WTC11 (cell line): ENCODE measurements at regions not wholly inside any gene's neighbourhood (a gene's known extent, or its start where the extent isn't known, plus 50 kb on each side); places are given as distances from the start of the nearest gene placed in this dataset.

ENCODE experiments used
- ATAC-seq: fragments of 200-7000 bp; cut with Tn5 transposase; 2 replicates; pipeline ENCODE4 v1.10.0; 2021; ENCODE audit warnings: mild to moderate bottlenecking, moderate library complexity
- CTCF ChIA-PET: fragments of 300-600 bp; sonication (Branson Sonifier 250); formaldehyde crosslinking; loops from one replicate; lab custom pipeline; 2021; ENCODE audit warnings: antibody characterized with exemption; lab: Charles Lee
- POLR2A ChIA-PET: fragments of 350-600 bp; sonication (Branson Sonifier 250); formaldehyde crosslinking; loops from one replicate; lab custom pipeline; 2021; ENCODE audit warnings: antibody characterized with exemption; lab: Charles Lee
- DNase-seq: peaks from one replicate; pipeline ENCODE4 v3.0.0; 2021; ENCODE audit warnings: low spot score
- H3K27ac Mint-ChIP-seq: 2 replicates; pipeline ENCODE4 v1.8.0; 2021; ENCODE audit warnings: mixed read lengths
- H3K27me3 Mint-ChIP-seq: 2 replicates; pipeline ENCODE4 v1.8.0; 2021; ENCODE audit warnings: low read depth, mild to moderate bottlenecking, moderate library complexity, mixed read lengths
- H3K36me3 Mint-ChIP-seq: 2 replicates; pipeline ENCODE4 v1.8.0; 2021; ENCODE audit warnings: mixed read lengths
- H3K4me1 Mint-ChIP-seq: 2 replicates; pipeline ENCODE4 v1.8.0; 2022; ENCODE audit warnings: mixed read lengths
- H3K4me3 Mint-ChIP-seq: 2 replicates; pipeline ENCODE4 v1.8.0; 2021; ENCODE audit warnings: mild to moderate bottlenecking, moderate library complexity, mixed read lengths
- H3K9me3 Mint-ChIP-seq: 2 replicates; pipeline ENCODE4 v1.8.0; 2021; ENCODE audit warnings: mixed read lengths
- ATF1 ChIP-seq: sonication (generic); formaldehyde crosslinking; IDR thresholded peaks from 2 replicates; pipeline ENCODE4 v1.8.1; 2023; ENCODE audit warnings: mild to moderate bottlenecking, moderate library complexity, missing genetic modification reagents
- CREB1 ChIP-seq: sonication (generic); formaldehyde crosslinking; IDR thresholded peaks from 2 replicates; pipeline ENCODE4 v1.8.0; 2023; ENCODE audit warnings: mild to moderate bottlenecking, missing genetic modification reagents
- E2F5 ChIP-seq: sonication (generic); formaldehyde crosslinking; IDR thresholded peaks from 2 replicates; pipeline ENCODE4 v1.8.1; 2022; ENCODE audit warnings: mild to moderate bottlenecking, moderate library complexity, missing genetic modification reagents
- ELF4 ChIP-seq: sonication (generic); formaldehyde crosslinking; IDR thresholded peaks from 2 replicates; pipeline ENCODE4 v1.8.1; 2022; ENCODE audit warnings: low read depth, mild to moderate bottlenecking, moderate library complexity, missing genetic modification reagents
- EMX1 ChIP-seq: fragments of 250-450 bp; sonication (Bioruptor Pico); IDR thresholded peaks from 2 replicates; pipeline ENCODE4 v1.8.0; 2021; ENCODE audit warnings: mild to moderate bottlenecking
- KAT7 ChIP-seq: sonication (generic); formaldehyde crosslinking; IDR thresholded peaks from 2 replicates; pipeline ENCODE4 v1.8.1; 2023; ENCODE audit warnings: missing genetic modification reagents, mild to moderate bottlenecking, borderline replicate concordance
- NR1H2 ChIP-seq: sonication (generic); formaldehyde crosslinking; IDR thresholded peaks from 2 replicates; pipeline ENCODE4 v1.9.0; 2021; ENCODE audit warnings: mild to moderate bottlenecking, moderate library complexity, missing genetic modification reagents
- TCF7 ChIP-seq: sonication (generic); formaldehyde crosslinking; IDR thresholded peaks from 2 replicates; pipeline ENCODE4 v1.8.0; 2022; ENCODE audit warnings: mild to moderate bottlenecking, low read depth, missing genetic modification reagents, moderate library complexity
- ZNF219 ChIP-seq: sonication (generic); formaldehyde crosslinking; IDR thresholded peaks from 2 replicates; pipeline ENCODE4 v1.8.0; 2023; ENCODE audit warnings: missing genetic modification reagents, mild to moderate bottlenecking, borderline replicate concordance
- ZNF263 ChIP-seq: sonication (generic); formaldehyde crosslinking; IDR thresholded peaks from 2 replicates; pipeline ENCODE4 v1.8.1; 2022; ENCODE audit warnings: low read depth, mild to moderate bottlenecking, moderate library complexity, missing genetic modification reagents
- ZNF425 ChIP-seq: fragments of 250-450 bp; sonication (Bioruptor Pico); conservative IDR thresholded peaks from 2 replicates; pipeline ENCODE4 v1.9.0; 2021; ENCODE audit warnings: mild to moderate bottlenecking
- ZNF532 ChIP-seq: fragments of 250-450 bp; sonication (Bioruptor Pico); IDR thresholded peaks from 2 replicates; pipeline ENCODE4 v1.9.0; 2021; ENCODE audit warnings: mild to moderate bottlenecking, borderline replicate concordance
- ZNF671 ChIP-seq: fragments of 250-450 bp; sonication (Bioruptor Pico); IDR thresholded peaks from 2 replicates; pipeline ENCODE4 v1.8.0; 2021; ENCODE audit warnings: mild to moderate bottlenecking
- TF ChIP-seq, protein P1 (sequence below): sonication (generic); formaldehyde crosslinking; conservative IDR thresholded peaks from 2 replicates; pipeline ENCODE4 v1.8.1; 2023; ENCODE audit warnings: mild to moderate bottlenecking, low read depth, missing genetic modification reagents, moderate library complexity
- TF ChIP-seq, protein P2 (sequence below): sonication (generic); formaldehyde crosslinking; IDR thresholded peaks from 2 replicates; pipeline ENCODE4 v1.8.0; 2022; ENCODE audit warnings: mild to moderate bottlenecking, missing genetic modification reagents
- TF ChIP-seq, protein P3 (sequence below): fragments of 250-450 bp; sonication (Bioruptor Pico); IDR thresholded peaks from 2 replicates; pipeline ENCODE4 v1.9.0; 2021; ENCODE audit warnings: mild to moderate bottlenecking
- TF ChIP-seq, protein P4 (sequence below): sonication (generic); formaldehyde crosslinking; IDR thresholded peaks from 2 replicates; pipeline ENCODE4 v1.8.0; 2023; ENCODE audit warnings: mild to moderate bottlenecking, missing genetic modification reagents

DNA sequence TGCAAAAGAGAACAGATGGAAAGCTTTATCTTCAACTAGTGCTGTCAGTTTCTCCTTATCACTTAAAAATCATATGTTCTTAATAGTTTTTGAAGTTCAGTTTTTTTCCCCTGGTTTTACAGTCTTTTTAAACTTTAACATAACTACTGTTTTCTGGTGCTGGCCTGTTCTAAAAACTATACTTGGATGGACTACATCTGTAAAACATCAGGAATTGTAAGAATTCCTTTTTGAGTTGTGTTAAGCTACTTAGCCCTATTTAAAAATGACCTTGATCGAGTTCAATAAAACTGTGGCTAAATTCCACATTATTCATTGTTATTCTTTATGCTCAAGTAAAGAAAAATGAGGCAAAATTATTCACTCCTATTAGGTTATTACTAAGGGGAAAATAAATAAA lies 397.7 kb downstream of the NUP35 start (continued):
- TF ChIP-seq ZNF532 (CRISPR knock-in tag) (no peak), ZNF425 (no peak), TCF7 (CRISPR knock-in tag) (no peak), CREB1 (CRISPR knock-in tag) (no peak), ZNF263 (CRISPR knock-in tag) (no peak)
- TF ChIP-seq, all 79 proteins: peak for 0

DNA sequence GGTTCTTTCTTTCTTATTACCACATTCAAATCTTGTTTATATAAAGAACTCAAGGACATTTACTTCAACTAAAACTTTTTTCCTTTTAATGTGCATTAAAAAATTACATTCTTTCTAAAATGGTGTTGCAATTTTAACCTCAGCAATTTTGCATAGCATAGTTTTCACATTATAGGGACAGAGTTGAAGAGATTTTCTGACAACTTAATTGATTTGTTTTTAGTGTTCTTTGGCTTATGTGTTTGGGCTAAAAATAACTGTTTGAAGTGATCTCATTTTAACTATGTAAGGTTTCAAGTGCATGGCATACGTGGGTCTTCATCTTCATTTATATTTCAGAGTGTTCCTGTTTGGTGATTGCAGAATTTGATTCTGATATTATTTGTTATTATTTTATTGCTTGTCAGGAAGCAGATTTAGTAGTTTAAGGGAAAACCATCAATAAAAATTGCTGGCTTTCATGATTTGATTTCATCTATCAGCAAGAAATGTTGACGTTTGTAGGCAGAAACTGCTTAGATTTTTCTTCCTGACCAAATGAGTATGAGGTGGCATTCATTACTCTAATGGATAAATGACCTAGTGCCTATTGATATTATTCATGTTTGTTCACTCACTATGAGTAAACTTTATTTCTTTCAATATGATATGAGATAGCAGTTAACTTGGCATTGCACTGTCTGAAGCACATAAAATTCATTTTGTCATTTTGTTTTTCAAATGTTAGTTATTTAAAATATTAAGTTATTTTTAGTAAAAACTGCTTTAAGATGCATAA lies 398.4 kb downstream of the NUP35 start:
- ATAC-seq: no peak
- TF ChIP-seq ATF1 (CRISPR knock-in tag): no peak
- TF ChIP-seq, protein P1, sequence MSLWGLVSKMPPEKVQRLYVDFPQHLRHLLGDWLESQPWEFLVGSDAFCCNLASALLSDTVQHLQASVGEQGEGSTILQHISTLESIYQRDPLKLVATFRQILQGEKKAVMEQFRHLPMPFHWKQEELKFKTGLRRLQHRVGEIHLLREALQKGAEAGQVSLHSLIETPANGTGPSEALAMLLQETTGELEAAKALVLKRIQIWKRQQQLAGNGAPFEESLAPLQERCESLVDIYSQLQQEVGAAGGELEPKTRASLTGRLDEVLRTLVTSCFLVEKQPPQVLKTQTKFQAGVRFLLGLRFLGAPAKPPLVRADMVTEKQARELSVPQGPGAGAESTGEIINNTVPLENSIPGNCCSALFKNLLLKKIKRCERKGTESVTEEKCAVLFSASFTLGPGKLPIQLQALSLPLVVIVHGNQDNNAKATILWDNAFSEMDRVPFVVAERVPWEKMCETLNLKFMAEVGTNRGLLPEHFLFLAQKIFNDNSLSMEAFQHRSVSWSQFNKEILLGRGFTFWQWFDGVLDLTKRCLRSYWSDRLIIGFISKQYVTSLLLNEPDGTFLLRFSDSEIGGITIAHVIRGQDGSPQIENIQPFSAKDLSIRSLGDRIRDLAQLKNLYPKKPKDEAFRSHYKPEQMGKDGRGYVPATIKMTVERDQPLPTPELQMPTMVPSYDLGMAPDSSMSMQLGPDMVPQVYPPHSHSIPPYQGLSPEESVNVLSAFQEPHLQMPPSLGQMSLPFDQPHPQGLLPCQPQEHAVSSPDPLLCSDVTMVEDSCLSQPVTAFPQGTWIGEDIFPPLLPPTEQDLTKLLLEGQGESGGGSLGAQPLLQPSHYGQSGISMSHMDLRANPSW (CRISPR knock-in tag): no peak
- TF ChIP-seq E2F5: no peak
- TF ChIP-seq ZNF219 (CRISPR knock-in tag): no peak
- TF ChIP-seq, all 79 proteins: peak for 0
- no peak overlapping the region for H3K4me3 Mint-ChIP-seq
- ChIA-PET CTCF (no interaction called here), POLR2A (no interaction called here)
- H3K36me3 Mint-ChIP-seq: peaks cover 10% of the 10 kb centered on the region; the same call in 1 of the 2 replicates
- no peak for DNase-seq
- H3K27ac Mint-ChIP-seq: no peak overlapping the region
- H3K4me1 Mint-ChIP-seq: peaks cover 39% of the 10 kb centered on the region
- H3K9me3 Mint-ChIP-seq: peaks cover 17% of the 10 kb centered on the region
- no peaks in the 10 kb centered on the region for H3K27me3 Mint-ChIP-seq

DNA sequence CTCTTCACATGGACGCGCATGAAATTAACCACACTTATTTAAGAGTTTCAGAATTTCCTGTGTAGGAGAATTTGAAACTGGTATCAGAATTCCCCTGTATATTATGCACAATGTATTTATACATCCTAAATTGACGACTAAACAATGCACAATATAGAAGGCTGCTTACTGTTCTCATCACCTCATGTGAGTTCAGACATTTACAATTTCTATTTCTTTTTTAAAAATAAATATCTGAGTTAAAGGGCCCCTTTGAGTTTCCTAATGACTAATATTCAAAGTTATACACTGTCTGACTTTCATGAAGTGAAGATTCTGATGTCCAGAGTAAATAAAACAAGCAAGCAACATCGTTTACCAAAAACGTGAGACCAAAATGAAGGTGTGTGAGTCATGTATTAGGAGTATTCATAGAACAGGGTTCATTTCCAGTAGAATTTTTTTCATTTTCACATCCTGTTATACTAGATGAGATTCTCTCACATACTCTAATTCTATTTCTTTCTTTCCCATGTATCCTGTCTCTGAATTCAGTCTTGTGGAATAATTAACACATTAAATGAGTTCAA lies 406.2 kb downstream of the NUP35 start:
- DNase-seq (no peak), ATAC-seq (no peak; the same call in 1 of the 2 replicates)
- peak overlapping the region; percentile 90 for H3K27ac Mint-ChIP-seq
- CTCF ChIA-PET: no interaction called here
- peak overlapping the region; percentile 41 for H3K4me3 Mint-ChIP-seq
- H3K4me1 Mint-ChIP-seq: peaks cover 64% of the 10 kb centered on the region
- no peaks in the 10 kb centered on the region for H3K27me3 Mint-ChIP-seq
- H3K36me3 Mint-ChIP-seq: peaks cover 11% of the 10 kb centered on the region; the same call in 1 of the 2 replicates
- POLR2A ChIA-PET: no interaction called here
- peaks cover 11% of the 10 kb centered on the region for H3K9me3 Mint-ChIP-seq
- TF ChIP-seq, protein P2, sequence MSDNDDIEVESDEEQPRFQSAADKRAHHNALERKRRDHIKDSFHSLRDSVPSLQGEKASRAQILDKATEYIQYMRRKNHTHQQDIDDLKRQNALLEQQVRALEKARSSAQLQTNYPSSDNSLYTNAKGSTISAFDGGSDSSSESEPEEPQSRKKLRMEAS: no peak
- TF ChIP-seq KAT7 (no peak), ZNF671 (no peak), ELF4 (CRISPR knock-in tag) (no peak), EMX1 (CRISPR knock-in tag) (no peak), NR1H2 (no peak)
- TF ChIP-seq, protein P3, sequence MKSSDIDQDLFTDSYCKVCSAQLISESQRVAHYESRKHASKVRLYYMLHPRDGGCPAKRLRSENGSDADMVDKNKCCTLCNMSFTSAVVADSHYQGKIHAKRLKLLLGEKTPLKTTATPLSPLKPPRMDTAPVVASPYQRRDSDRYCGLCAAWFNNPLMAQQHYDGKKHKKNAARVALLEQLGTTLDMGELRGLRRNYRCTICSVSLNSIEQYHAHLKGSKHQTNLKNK (CRISPR knock-in tag): no peak
- TF ChIP-seq, protein P4, sequence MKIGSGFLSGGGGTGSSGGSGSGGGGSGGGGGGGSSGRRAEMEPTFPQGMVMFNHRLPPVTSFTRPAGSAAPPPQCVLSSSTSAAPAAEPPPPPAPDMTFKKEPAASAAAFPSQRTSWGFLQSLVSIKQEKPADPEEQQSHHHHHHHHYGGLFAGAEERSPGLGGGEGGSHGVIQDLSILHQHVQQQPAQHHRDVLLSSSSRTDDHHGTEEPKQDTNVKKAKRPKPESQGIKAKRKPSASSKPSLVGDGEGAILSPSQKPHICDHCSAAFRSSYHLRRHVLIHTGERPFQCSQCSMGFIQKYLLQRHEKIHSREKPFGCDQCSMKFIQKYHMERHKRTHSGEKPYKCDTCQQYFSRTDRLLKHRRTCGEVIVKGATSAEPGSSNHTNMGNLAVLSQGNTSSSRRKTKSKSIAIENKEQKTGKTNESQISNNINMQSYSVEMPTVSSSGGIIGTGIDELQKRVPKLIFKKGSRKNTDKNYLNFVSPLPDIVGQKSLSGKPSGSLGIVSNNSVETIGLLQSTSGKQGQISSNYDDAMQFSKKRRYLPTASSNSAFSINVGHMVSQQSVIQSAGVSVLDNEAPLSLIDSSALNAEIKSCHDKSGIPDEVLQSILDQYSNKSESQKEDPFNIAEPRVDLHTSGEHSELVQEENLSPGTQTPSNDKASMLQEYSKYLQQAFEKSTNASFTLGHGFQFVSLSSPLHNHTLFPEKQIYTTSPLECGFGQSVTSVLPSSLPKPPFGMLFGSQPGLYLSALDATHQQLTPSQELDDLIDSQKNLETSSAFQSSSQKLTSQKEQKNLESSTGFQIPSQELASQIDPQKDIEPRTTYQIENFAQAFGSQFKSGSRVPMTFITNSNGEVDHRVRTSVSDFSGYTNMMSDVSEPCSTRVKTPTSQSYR: no peak
